Endodermal cell (in vitro differentiated cells): ENCODE measurements at regions not wholly inside any gene's neighbourhood (a gene's known extent, or its start where the extent isn't known, plus 50 kb on each side); places are given as distances from the start of the nearest gene placed in this dataset.

Experiments
- DNase-seq: peaks from one replicate; pipeline ENCODE4 v3.0.0-alpha.2; 2017
- H3K27ac ChIP-seq: 2 replicates; pipeline ENCODE4 v1.5.1; 2013; ENCODE audit warnings: mild to moderate bottlenecking, low read depth, low read length, moderate library complexity
- H3K27me3 ChIP-seq: 2 replicates; pipeline ENCODE4 v1.6.1; 2013; ENCODE audit warnings: mild to moderate bottlenecking, low read length, moderate library complexity; ENCODE audit not compliant: insufficient read depth, control insufficient read depth, poor library complexity, severe bottlenecking
- H3K36me3 ChIP-seq: 2 replicates; pipeline ENCODE4 v1.7.0; 2013; ENCODE audit warnings: mild to moderate bottlenecking, low read length, moderate library complexity; ENCODE audit not compliant: control insufficient read depth, insufficient read depth
- H3K4me1 ChIP-seq: one replicate; pipeline ENCODE4 v1.7.0; 2013; ENCODE audit warnings: low read length; ENCODE audit not compliant: control insufficient read depth, insufficient read depth
- H3K4me3 ChIP-seq: 2 replicates; pipeline ENCODE4 v1.5.1; 2013; ENCODE audit warnings: mild to moderate bottlenecking, low read length, moderate library complexity
- H3K9ac ChIP-seq: 2 replicates; pipeline ENCODE4 v1.6.1; 2013; ENCODE audit warnings: mild to moderate bottlenecking, low read length, moderate library complexity; ENCODE audit not compliant: poor library complexity, severe bottlenecking; ENCODE audit errors: extremely low read depth
- H3K9me3 ChIP-seq: 2 replicates; pipeline ENCODE4 v1.6.1; 2013; ENCODE audit warnings: mild to moderate bottlenecking, low read length, moderate library complexity; ENCODE audit not compliant: control insufficient read depth
- H3K27ac Mint-ChIP-seq: 2 replicates; pipeline ENCODE4 v1.8.0; 2020; ENCODE audit warnings: mixed read lengths
- H3K27me3 Mint-ChIP-seq: 2 replicates; pipeline ENCODE4 v1.8.0; 2021; ENCODE audit warnings: mild to moderate bottlenecking, mixed read lengths; ENCODE audit not compliant: insufficient read depth
- H3K36me3 Mint-ChIP-seq: 2 replicates; pipeline ENCODE4 v1.8.0; 2020; ENCODE audit warnings: low read depth, mixed read lengths
- H3K4me1 Mint-ChIP-seq: 2 replicates; pipeline ENCODE4 v1.8.0; 2020; ENCODE audit warnings: mixed read lengths
- H3K4me3 Mint-ChIP-seq: 2 replicates; pipeline ENCODE4 v1.8.0; 2020; ENCODE audit warnings: mild to moderate bottlenecking, moderate library complexity, mixed read lengths
- H3K9me3 Mint-ChIP-seq: 2 replicates; pipeline ENCODE4 v1.8.0; 2020; ENCODE audit warnings: mild to moderate bottlenecking, mixed read lengths
- CTCF ChIP-seq: fragments of 200-600 bp; sonication (generic); conservative IDR thresholded peaks from 2 replicates; pipeline ENCODE4 v1.5.0; 2021; ENCODE audit warnings: antibody characterized with exemption, mild to moderate bottlenecking
- WGBS, 2 experiments: methylation state at CpG; one replicate each; pipeline versions ENCODE4 v1.1.5 to v1.1.7; 2013; ENCODE audit warnings: missing lambda C conversion rate in 2 of 2, mixed read lengths in 1 of 2; ENCODE audit not compliant: insufficient coverage in 1 of 2, insufficient read length in 1 of 2; 5-methylcytosine and 5-hydroxymethylcytosine counted together

- no peaks in the 10 kb centered on the region for H3K4me1 Mint-ChIP-seq
- H3K27ac Mint-ChIP-seq: no peak overlapping the region
- no peak overlapping the region for H3K4me3 Mint-ChIP-seq
Measured at GRCh38 chr9:106120071-106120470, 425.7 kb downstream of the TMEM38B start.

DNA sequence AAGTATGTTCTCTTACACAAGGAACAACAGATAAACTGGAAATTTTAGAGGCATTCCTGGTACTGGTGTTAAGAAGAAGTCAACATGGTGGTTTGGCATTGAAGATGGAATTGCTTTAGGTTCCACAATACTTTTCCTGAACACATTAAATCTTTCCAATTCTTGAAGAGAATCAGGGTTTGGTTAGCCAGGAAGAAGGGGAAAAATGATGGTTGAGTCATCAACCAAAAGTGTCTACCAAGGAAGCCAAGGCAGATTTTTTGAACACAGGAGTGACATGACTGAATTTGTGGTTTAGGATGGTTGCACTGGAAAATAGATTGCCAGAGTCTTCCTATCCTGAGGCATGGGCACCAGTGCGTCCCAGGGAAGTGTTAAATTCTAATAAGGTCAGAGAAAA lies 433.4 kb downstream of the TMEM38B start:
- H3K4me3 Mint-ChIP-seq: no peak overlapping the region
- no peaks in the 10 kb centered on the region for H3K9me3 ChIP-seq
- no peak for DNase-seq
- H3K4me3 ChIP-seq: no peak overlapping the region
- no peaks in the 10 kb centered on the region for H3K36me3 ChIP-seq
- WGBS, 2 experiments: 79 to 93% methylated on average over 1 of the region's 1 CpG
- no peaks in the 10 kb centered on the region for H3K4me1 ChIP-seq
- no peaks in the 10 kb centered on the region for H3K36me3 Mint-ChIP-seq
- no peak overlapping the region for H3K27ac ChIP-seq
- H3K4me1 Mint-ChIP-seq: no peaks in the 10 kb centered on the region
- no peaks in the 10 kb centered on the region for H3K27me3 Mint-ChIP-seq
- no peak for TF ChIP-seq CTCF
- H3K27ac Mint-ChIP-seq: no peak overlapping the region
- H3K9me3 Mint-ChIP-seq: peaks cover 3% of the 10 kb centered on the region
- H3K27me3 ChIP-seq: no peaks in the 10 kb centered on the region
- H3K9ac ChIP-seq: no peak overlapping the region

More at GRCh38 chr9:106120071-106120470, 425.7 kb downstream of the TMEM38B start:
- WGBS, 2 experiments: 95 to 96% methylated on average over 8 to 9 of the region's 10 CpGs
- no peak for TF ChIP-seq CTCF
- H3K36me3 ChIP-seq: no peaks in the 10 kb centered on the region
- no peak overlapping the region for H3K4me3 ChIP-seq
- no peaks in the 10 kb centered on the region for H3K4me1 ChIP-seq
- no peak overlapping the region for H3K27ac ChIP-seq
- Mint-ChIP-seq H3K36me3 (no peaks in the 10 kb centered on the region), H3K9me3 (peaks cover 2% of the 10 kb centered on the region), H3K27me3 (no peaks in the 10 kb centered on the region)
- no peaks in the 10 kb centered on the region for H3K27me3 ChIP-seq
- no peak overlapping the region for H3K9ac ChIP-seq
- DNase-seq: no peak
- peaks cover 7% of the 10 kb centered on the region for H3K9me3 ChIP-seq

DNA sequence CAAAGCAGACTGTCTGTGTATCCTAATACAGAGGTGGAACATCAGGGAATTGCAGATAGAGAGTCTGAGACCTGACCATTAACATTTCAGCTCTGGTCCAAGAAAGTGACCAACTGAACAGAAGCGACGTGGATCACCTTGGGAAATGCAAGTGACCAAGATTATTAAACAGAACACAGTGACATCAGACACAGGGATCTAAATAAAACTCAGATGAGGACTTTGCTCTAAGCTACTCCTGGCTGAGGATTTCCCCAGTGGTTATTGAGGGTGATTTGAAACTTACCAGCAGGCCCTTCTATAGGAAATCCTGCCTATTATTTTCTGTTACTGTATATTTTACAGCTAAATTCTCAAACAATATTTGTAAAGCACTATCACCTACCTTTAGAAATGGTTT lies 436.0 kb downstream of the TMEM38B start:
- Histone ChIP-seq H3K36me3 (no peaks in the 10 kb centered on the region), H3K27me3 (no peaks in the 10 kb centered on the region), H3K9ac (no peak overlapping the region), H3K4me1 (no peaks in the 10 kb centered on the region), H3K27ac (no peak overlapping the region), H3K4me3 (no peak overlapping the region), H3K9me3 (no peaks in the 10 kb centered on the region)
- WGBS, 2 experiments: 92 to 100% methylated on average over 2 of the region's 2 CpGs
- no peak overlapping the region for H3K4me3 Mint-ChIP-seq
- no peak for DNase-seq
- no peak for TF ChIP-seq CTCF
- H3K9me3 Mint-ChIP-seq: peaks cover 3% of the 10 kb centered on the region
- H3K4me1 Mint-ChIP-seq: no peaks in the 10 kb centered on the region
- H3K27ac Mint-ChIP-seq: no peak overlapping the region
- H3K27me3 Mint-ChIP-seq: no peaks in the 10 kb centered on the region
- H3K36me3 Mint-ChIP-seq: no peaks in the 10 kb centered on the region
